Upper lobe of left lung (tissue), 6 donors: ENCODE measurements at regions not wholly inside any gene's neighbourhood (a gene's known extent, or its start where the extent isn't known, plus 50 kb on each side); places are given as distances from the start of the nearest gene placed in this dataset.

Experiments
- ATAC-seq, 2 donors: fragments of 200-7000 bp; cut with Tn5 transposase; one replicate each; pipeline ENCODE4 v1.9.1; 2022; ENCODE audit warnings: mild to moderate bottlenecking in 2 of 2, moderate library complexity in 2 of 2; ENCODE audit not compliant: low FRiP score in 2 of 2
- DNase-seq, 2 donors: peaks; one replicate each; pipeline ENCODE4 v3.0.0-alpha.2; 2019 to 2020
- H3K27ac ChIP-seq, 4 donors: fragments of 200-600 bp; sonication (generic); one replicate each; pipeline ENCODE4 v1.5.1; 2016 to 2019
- H3K27me3 ChIP-seq, 4 donors: fragments of 200-600 bp; sonication (generic); one replicate each; pipeline ENCODE4 v1.5.1; 2017 to 2019
- H3K36me3 ChIP-seq, 4 donors: fragments of 200-600 bp; sonication (generic); one replicate each; pipeline ENCODE4 v1.5.1; 2016 to 2019
- H3K4me1 ChIP-seq, 4 donors: fragments of 200-600 bp; sonication (generic); one replicate each; pipeline ENCODE4 v1.5.1; 2018 to 2019
- H3K4me3 ChIP-seq, 4 donors: fragments of 200-600 bp; sonication (generic); one replicate each; pipeline ENCODE4 v1.5.1; 2017 to 2019; ENCODE audit warnings: mild to moderate bottlenecking in 2 of 4, moderate library complexity in 1 of 4
- H3K9me3 ChIP-seq, 4 donors: fragments of 200-600 bp; sonication (generic); one replicate each; pipeline ENCODE4 v1.5.1; 2018 to 2019
- CTCF ChIP-seq, 6 experiments: fragments of 450-650 bp in 4 of 6; fragments of 200-600 bp in 2 of 6; sonication (generic) in 2 of 6; IDR thresholded peaks; one replicate each; pipeline ENCODE4 v1.5.1; 2016 to 2019; ENCODE audit warnings: antibody characterized with exemption in 6 of 6
- EP300 ChIP-seq, 4 donors: sonication (generic); formaldehyde crosslinking; IDR thresholded peaks; one replicate each; pipeline ENCODE4 v1.5.1; 2017; ENCODE audit warnings: antibody characterized with exemption in 4 of 4, control low read depth in 2 of 4
- POLR2A ChIP-seq, 4 donors: fragments of 450-650 bp; IDR thresholded peaks; one replicate each; pipeline ENCODE4 v1.5.1; 2016 to 2017; ENCODE audit warnings: antibody characterized with exemption in 4 of 4, mild to moderate bottlenecking in 2 of 4
- POLR2AphosphoS5 ChIP-seq, 2 donors: sonication (generic); formaldehyde crosslinking; IDR thresholded peaks; one replicate each; pipeline ENCODE4 v1.5.1; 2017; ENCODE audit warnings: antibody characterized with exemption in 2 of 2
- WGBS, 2 donors: methylation state at CpG; one replicate each; pipeline ENCODE4 v1.1.5; 2017 to 2018; 5-methylcytosine and 5-hydroxymethylcytosine counted together
- donor health status: DM: no; HTN: no; CAD: no; lungs with moderate emphysema.
- donor health status: DM: no; HTN: yes; CAD: no; lungs with severe emphysema.

- no peak for DNase-seq
- Histone ChIP-seq H3K27ac (no peak overlapping the region), H3K27me3 (no peaks in the 10 kb centered on the region), H3K9me3 (no peaks in the 10 kb centered on the region), H3K4me3 (no peak overlapping the region), H3K4me1 (no peaks in the 10 kb centered on the region), H3K36me3 (no peaks in the 10 kb centered on the region)
- ATAC-seq, result no peak
- TF ChIP-seq POLR2A (IDR thresholded peaks at IDR 0.05) (no peak), POLR2AphosphoS5 (IDR thresholded peaks at IDR 0.05) (no peak), CTCF (IDR thresholded peaks at IDR 0.05) (no peak), EP300 (IDR thresholded peaks at IDR 0.05) (no peak)
- 84 to 88% methylated on average over 7 of the region's 7 CpGs for WGBS, 2 donors
Measured at GRCh38 chr3:190773948-190774347, 88.5 kb downstream of the GMNC start.

GRCh38 chr3:190772831-190773230, 89.7 kb downstream of the GMNC start:
- whole genome bisulfite sequencing, 2 donors, result 90 to 100% methylated on average over 2 of the region's 2 CpGs
- ATAC-seq, result no peak
- Histone ChIP-seq H3K27me3 (no peaks in the 10 kb centered on the region), H3K9me3 (no peaks in the 10 kb centered on the region), H3K4me1 (no peaks in the 10 kb centered on the region), H3K27ac (no peak overlapping the region), H3K4me3 (no peak overlapping the region), H3K36me3 (no peaks in the 10 kb centered on the region)
- TF ChIP-seq CTCF (IDR thresholded peaks at IDR 0.05) (no peak), POLR2AphosphoS5 (IDR thresholded peaks at IDR 0.05) (no peak), POLR2A (IDR thresholded peaks at IDR 0.05) (no peak), EP300 (IDR thresholded peaks at IDR 0.05) (no peak)
- no peak for DNase-seq

GRCh38 chr3:190768891-190769290, 93.6 kb downstream of the GMNC start:
- ATAC-seq (no peak), DNase-seq (no peak)
- Histone ChIP-seq H3K4me1 (no peaks in the 10 kb centered on the region), H3K27ac (no peak overlapping the region), H3K4me3 (no peak overlapping the region), H3K9me3 (no peaks in the 10 kb centered on the region), H3K27me3 (no peaks in the 10 kb centered on the region), H3K36me3 (no peaks in the 10 kb centered on the region)
- WGBS, 2 donors, result 71 to 82% methylated on average over 3 of the region's 3 CpGs
- TF ChIP-seq POLR2A (IDR thresholded peaks at IDR 0.05) (no peak), EP300 (IDR thresholded peaks at IDR 0.05) (no peak), POLR2AphosphoS5 (IDR thresholded peaks at IDR 0.05) (no peak), CTCF (IDR thresholded peaks at IDR 0.05) (no peak)

GRCh38 chr3:190767851-190768250, 94.6 kb downstream of the GMNC start:
- Histone ChIP-seq H3K36me3 (no peaks in the 10 kb centered on the region), H3K27me3 (no peaks in the 10 kb centered on the region), H3K4me1 (no peaks in the 10 kb centered on the region), H3K9me3 (no peaks in the 10 kb centered on the region), H3K27ac (no peak overlapping the region), H3K4me3 (no peak overlapping the region)
- DNase-seq, result no peak
- 90 to 92% methylated on average over 2 of the region's 2 CpGs for WGBS, 2 donors
- TF ChIP-seq EP300 (IDR thresholded peaks at IDR 0.05) (no peak), POLR2AphosphoS5 (IDR thresholded peaks at IDR 0.05) (no peak), POLR2A (IDR thresholded peaks at IDR 0.05) (no peak), CTCF (IDR thresholded peaks at IDR 0.05) (no peak)
- no peak for ATAC-seq

- TF ChIP-seq CTCF (IDR thresholded peaks at IDR 0.05), result no peak
- no peak for TF ChIP-seq POLR2A (IDR thresholded peaks at IDR 0.05)
- no peak for TF ChIP-seq EP300 (IDR thresholded peaks at IDR 0.05)
- no peak for TF ChIP-seq POLR2AphosphoS5 (IDR thresholded peaks at IDR 0.05)
- DNase-seq (no peak), ATAC-seq (no peak)
- H3K36me3 ChIP-seq, result no peaks in the 10 kb centered on the region
- H3K27ac ChIP-seq, result no peak overlapping the region
- WGBS, 2 donors, result 87 to 88% methylated on average over 5 of the region's 5 CpGs
- no peaks in the 10 kb centered on the region for H3K27me3 ChIP-seq
- no peaks in the 10 kb centered on the region for H3K9me3 ChIP-seq
- H3K4me1 ChIP-seq, result no peaks in the 10 kb centered on the region
- no peak overlapping the region for H3K4me3 ChIP-seq
Measured at GRCh38 chr3:190764231-190765134, 98.0 kb downstream of the GMNC start.
